HG02571 (cell line): ENCODE measurements at regions not wholly inside any gene's neighbourhood (a gene's known extent, or its start where the extent isn't known, plus 50 kb on each side); places are given as distances from the start of the nearest gene placed in this dataset.

Source experiments
- ATAC-seq: cut with Tn5 transposase; IDR thresholded peaks from one replicate; pipeline ENCODE4 v1.9.1; 2021; ENCODE audit warnings: mild to moderate bottlenecking, moderate library complexity; ENCODE audit not compliant: unreplicated experiment

DNA sequence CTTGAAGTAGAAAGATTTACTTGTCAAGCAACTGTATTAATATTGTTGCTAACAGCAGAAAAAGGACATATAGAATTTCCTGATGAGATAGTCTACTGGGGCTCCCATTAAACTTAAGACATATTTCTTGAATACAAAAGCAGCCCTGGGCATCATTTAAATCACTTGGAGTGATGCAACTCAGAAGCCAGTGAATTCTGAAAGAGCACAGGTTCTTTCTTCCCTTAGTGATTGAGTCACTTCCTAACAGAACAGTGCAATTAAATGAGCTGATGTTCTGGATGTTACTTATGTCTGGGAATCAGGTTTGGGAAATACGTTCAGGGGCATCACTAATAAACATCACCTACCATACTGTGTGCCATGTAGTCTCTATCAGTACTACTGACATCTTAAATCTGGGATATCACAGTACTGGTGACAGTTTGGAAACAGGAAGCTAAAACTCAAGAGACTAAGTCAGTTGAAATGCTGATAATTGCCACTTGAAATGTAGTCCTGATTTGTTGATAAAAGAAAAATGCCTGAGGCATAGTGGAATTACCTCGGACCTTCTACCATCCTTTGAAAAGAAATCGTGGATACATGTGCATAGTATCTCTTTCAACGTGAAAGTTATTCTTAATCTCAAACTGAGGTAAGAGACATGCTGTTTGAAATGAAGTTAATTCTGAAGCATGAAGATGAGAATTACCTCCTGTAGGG is 249.2 kb upstream of the GPRIN3 start:
- no peak for ATAC-seq

DNA sequence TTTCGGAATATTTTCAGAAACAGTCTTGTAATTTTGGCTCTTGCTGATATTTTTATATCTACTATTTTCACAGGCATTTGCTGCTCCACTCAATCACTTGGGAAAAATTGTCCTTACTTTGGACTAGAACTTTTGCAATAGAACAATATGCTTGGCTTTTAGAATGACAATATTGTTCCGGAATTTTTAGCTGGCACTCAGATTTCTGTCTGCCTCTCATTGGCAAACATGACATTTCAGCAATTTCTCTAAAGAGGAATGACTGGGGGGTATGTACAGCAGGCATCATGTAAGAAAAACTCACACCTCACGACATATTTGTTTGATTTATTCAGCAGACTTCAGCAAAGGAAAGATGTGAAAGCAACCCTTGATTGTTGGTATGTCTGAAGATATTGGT is 243.6 kb upstream of the GPRIN3 start:
- ATAC-seq, result no peak

DNA sequence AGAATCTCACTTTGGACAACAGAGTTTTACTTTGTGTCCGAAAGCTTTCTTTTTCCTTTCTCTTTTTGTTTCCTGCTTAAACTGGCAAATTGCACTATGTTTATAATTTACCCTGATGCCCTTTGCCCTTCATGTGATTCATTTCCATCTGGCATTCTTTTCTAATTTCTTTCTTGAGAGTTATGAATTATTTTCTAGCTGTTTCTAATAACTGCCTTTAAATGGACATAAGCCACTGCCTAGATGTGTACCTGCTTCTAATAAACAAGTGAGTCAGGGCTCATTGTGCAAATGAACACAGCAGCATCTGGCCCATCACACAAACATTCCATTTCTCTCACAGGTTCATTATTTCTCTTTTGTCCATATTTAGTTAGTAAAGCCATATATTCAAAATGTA is 242.3 kb upstream of the GPRIN3 start:
- no peak for ATAC-seq

DNA sequence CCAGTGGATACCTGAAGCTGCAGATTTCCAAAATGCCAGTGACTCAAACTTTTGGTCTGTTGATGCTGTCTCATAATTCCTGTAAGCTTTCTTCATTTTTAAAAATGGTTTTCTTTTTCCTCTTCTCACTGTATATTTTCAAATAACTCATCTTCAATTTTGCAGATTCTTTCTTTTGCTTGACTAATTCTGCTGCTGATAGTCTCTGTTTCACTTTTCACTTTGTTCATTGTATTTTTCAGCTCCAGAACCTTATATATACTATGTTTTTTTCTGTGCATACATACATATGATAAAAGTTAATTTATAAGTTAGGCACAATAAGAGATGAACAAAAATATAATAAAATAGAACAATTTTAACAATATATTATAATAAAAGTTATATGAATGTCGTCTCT is 237.7 kb upstream of the GPRIN3 start:
- ATAC-seq, result no peak

DNA sequence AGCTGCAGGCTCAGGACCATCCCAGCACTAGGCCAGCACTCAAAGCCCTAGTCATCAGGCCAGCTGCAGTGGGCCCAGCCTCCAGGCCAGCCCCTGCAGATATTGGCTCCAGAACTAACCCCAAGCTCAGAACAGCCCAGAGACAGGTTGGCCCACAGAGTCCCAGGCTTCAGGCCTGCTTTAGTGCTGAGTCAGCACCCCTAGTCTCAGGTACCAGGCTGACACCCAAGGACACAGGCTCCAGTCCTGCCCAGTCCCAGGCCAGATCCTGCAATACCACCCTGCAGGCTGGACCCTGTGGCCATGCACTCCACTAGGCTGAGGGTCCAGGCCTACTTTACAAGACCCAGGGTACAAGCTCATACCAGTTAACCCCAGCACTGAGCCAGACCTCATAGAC is 234.4 kb upstream of the GPRIN3 start:
- no peak for ATAC-seq

DNA sequence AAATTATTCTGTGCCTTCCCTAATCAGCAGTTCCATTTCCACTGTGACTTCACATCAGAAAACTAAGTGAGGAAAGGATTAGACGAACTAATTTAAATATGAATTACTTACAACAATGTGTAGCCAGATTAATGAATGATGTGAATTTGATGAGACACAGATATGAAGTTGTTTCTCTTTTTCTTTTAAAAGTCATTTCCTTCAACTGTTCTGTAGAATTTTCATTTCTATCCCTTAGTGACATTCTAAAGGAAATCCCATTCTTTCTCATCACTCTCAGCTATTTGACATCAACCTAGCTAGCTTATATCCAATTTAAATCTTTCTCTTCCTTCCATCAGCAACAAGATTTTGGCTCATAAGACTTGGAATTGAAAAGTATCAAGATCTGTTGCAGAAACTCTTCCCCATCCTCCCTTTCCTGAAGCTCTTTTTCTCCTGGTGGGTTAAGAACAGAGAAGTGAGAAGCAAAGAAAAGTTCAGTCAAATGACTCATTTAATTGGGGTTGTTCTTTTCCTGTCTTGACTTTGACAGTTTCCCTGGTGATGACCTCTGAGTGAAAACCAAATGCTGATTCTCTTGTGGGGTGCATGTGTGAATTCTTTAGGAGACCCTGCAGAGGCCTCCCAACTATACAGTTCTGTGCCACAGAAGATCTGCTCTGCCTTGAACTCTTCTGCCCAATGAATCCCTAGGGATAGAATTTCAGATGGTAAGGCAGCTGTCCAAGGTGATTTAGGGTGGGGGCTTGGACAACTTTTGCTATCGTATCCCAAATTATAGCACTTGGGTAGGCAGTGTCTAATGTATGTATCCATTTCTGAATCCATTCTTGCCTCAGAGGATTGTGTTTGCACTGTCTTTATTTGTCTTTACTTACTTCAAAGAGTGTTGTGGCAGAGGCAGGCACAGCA is 232.5 kb upstream of the GPRIN3 start:
- no peak for ATAC-seq

DNA sequence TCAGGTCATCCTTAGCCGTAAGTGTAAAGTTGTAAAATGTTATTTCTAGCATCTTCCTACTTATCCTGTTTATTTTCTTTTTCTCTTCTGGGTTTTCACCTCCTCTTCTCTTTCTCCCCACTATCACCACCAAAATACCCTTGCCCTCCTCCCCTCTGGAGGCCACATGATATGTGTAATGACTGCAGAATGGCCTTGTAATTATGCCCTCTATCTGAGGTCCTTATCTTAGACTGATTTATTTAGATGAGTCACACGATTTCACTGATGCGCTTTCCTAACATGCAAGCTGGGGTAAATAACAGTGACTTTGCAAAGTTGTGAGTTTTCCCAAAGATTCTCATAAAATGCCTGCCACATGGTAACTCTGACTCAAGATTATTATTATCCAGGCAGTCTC is 231.8 kb upstream of the GPRIN3 start:
- no peak for ATAC-seq

- no peak for ATAC-seq
Measured at GRCh38 chr4:89538886-89539285, 231.3 kb upstream of the GPRIN3 start.

DNA sequence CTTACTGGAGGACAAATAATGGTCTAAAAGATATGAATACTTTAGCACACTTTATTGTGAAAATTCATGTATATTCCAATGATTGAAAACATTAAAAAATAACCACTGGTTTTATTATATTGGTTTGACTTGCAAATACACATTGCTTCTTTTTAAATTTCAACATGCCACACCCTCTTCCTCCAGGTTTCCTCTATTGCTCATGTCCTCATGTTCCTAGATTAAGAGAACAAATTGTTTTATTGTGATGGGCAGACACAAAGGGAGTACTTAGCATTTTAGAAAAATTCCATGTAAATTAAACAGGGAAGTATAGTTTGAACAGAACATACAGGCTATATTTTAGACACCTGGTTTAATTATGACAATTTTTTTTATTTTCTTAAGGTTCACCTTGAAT is 230.6 kb upstream of the GPRIN3 start:
- no peak for ATAC-seq

DNA sequence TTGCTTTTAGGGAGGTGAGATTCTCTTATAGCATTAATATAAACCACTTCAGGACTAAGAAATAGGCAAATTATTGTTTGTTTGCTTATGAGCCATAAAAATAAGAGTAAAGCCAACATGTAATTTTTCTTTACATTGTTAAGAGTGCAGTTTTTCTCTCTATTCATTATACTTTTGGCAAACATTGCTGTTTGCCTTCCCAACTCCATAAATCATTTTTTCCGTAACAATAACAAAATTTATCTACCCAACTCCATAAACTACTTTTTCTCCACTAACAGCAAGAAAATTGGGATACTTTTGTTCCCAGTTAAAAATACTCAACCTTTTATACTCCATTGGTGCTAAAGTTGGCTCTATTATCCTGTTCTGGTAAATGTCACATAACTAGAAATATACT is 229.7 kb upstream of the GPRIN3 start:
- no peak for ATAC-seq

DNA sequence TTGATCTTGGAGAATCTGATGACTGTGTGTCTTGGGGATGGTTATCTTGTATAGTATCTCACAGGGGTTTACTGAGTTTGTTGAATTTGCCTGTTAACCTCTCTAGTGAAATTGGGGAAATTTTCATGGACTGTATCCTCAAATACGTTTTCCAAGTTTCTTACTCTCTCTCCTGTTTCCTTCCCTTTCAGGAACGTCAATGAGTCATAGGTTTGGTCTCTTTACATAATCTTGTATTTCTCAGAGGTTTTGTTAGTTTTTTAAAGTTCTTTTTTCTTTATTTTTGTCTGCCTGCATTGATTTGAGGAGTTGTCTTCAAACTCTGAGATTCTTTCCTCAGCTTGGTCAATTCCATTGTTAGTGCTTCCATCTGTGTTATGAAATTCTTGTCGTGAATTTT is 227.7 kb upstream of the GPRIN3 start:
- ATAC-seq, result no peak

DNA sequence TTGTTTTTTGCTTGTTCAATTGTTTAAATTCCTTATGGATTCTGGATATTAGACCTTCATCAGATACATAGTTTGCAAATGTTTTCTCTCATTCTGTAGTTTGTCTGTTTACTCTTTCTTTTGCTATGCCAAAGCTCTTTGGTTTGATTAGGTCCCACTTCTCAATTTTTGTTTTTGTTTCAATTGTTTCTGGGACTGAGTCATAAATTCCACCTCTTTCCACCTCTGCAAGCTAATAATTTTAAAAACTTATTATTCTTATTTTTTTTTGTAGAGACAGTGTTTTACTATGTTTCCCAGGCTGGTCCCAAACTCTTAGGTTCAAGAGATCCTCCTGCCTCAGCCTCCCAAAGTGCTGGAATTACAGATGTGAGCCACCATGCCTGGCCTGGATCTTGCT is 226.8 kb upstream of the GPRIN3 start:
- no peak for ATAC-seq

- no peak for ATAC-seq
Measured at GRCh38 chr4:89531932-89532640, 224.5 kb upstream of the GPRIN3 start.

GRCh38 chr4:89528526-89529133 is 221.0 kb upstream of the GPRIN3 start:
- ATAC-seq, result no peak

GRCh38 chr4:89521826-89522225 is 214.2 kb upstream of the GPRIN3 start:
- no peak for ATAC-seq

GRCh38 chr4:89519771-89520320 is 212.2 kb upstream of the GPRIN3 start:
- no peak for ATAC-seq

DNA sequence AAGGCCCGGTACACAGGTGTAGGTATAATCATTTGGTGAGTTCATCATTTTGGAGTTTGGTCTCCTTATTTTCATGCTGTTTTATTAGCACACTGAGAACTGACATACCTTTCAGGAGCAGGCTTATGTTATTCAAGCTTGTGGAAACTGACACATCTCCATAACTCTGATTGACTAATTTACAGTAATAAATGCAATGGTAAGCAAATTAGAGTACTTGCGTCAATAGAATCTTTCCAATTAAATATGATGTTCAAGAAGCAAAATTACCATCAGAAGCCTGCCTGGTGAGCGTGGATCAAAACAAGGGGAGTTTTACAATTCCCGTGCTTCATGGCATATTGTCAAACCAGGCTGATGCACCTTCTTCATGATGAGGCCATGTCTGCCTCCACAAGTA is 210.7 kb upstream of the GPRIN3 start:
- ATAC-seq, result no peak

DNA sequence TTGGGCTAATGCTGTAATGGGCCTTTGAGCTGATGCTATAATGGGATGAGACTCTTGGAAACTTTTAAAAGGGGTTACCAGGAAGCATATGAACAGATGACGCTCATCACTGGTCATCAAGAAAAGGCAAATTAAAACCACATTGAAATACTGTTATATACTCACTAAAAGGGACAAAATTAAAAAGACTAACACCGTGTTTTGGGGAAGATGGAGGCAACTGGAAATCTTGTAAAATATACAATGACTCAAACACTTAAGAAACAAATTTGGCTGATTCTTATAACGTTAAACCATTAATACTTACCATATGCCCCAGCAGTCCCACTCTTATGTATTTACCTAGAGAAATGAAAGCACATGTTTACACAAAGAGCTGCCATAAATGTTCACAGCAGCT is 207.2 kb upstream of the GPRIN3 start:
- no peak for ATAC-seq

GRCh38 chr4:89511776-89512175 is 204.2 kb upstream of the GPRIN3 start:
- no peak for ATAC-seq

- peak; percentile 93 for ATAC-seq
Measured at GRCh38 chr4:89509708-89510281, 202.2 kb upstream of the GPRIN3 start.
